Left lung (tissue), 4 donors: ENCODE measurements at regions not wholly inside any gene's neighbourhood (a gene's known extent, or its start where the extent isn't known, plus 50 kb on each side); places are given as distances from the start of the nearest gene placed in this dataset.
A peak's percentile ranks its signal among the peaks of the same experiment; 100 is the strongest.

Experiments
- ATAC-seq: fragments of 200-7000 bp; cut with Tn5 transposase; one replicate; pipeline ENCODE4 v1.9.1; 2020; ENCODE audit warnings: moderate library complexity
- DNase-seq, 4 donors: peaks; one replicate each; pipeline ENCODE4 v3.0.0-alpha.2; 2013 to 2020
- H3K27ac ChIP-seq, 2 donors: fragments of 200-600 bp; sonication (generic) in 1 of 2; one replicate each; pipeline versions ENCODE4 v1.5.0 to v1.8.0; 2020 to 2021
- H3K27me3 ChIP-seq, 2 donors: fragments of 200-600 bp; sonication (generic) in 1 of 2; one replicate each; pipeline versions ENCODE4 v1.5.0 to v1.8.0; 2020 to 2021
- H3K36me3 ChIP-seq, 2 donors: fragments of 200-600 bp; sonication (generic) in 1 of 2; one replicate each; pipeline versions ENCODE4 v1.5.0 to v1.8.0; 2020 to 2021
- H3K4me1 ChIP-seq, 2 donors: fragments of 200-600 bp; one replicate each; pipeline ENCODE4 v1.8.0; 2021
- H3K4me3 ChIP-seq, 2 donors: fragments of 200-600 bp; sonication (generic) in 1 of 2; one replicate each; pipeline versions ENCODE4 v1.5.0 to v1.8.0; 2020 to 2021; ENCODE audit warnings: mild to moderate bottlenecking in 1 of 2
- H3K9me3 ChIP-seq, 2 donors: fragments of 200-600 bp; sonication (generic) in 1 of 2; one replicate each; pipeline versions ENCODE4 v1.5.0 to v1.8.0; 2020 to 2021
- CTCF ChIP-seq, 2 donors: fragments of 200-600 bp; sonication (generic) in 1 of 2; IDR thresholded peaks; one replicate each; pipeline versions ENCODE4 v1.5.0 to v1.8.0; 2021; ENCODE audit warnings: antibody characterized with exemption in 2 of 2
- intact Hi-C, 2 donors: fragments of 100-400 bp; cut with DNase I; formaldehyde crosslinking; loops; one replicate each; pipeline versions ENCODE4 v1.11.2 to v1.14.2; 2022
- donor health status: DM: no; HTN: yes; CAD: no.
- donor health status: DM: no; HTN: no; CAD: no.

DNA sequence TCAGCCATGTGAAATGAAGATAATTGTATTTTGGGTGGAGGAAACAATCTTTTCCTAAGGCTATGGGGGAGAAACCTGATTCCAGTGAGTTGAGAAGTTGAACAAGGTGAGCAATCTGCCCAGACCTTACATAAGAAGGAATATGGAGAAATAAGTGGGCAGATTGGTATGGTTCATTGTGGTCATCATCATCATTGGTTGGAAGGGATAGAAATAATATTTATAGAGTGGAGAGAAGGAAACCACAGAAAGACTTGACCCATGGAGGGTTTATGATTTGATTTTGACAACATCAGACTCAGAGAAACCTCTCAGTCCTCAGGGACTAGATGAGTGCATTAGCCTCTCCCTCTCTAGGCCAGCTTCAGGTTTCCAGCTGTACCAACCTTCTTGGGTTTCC, 177.9 kb upstream of the NEIL3 start:
- Histone ChIP-seq H3K9me3 (peaks cover 0 to 19% of the 10 kb centered on the region in 2 donors), H3K27me3 (no peaks in the 10 kb centered on the region), H3K27ac (no peak overlapping the region), H3K36me3 (no peaks in the 10 kb centered on the region), H3K4me1 (no peaks in the 10 kb centered on the region), H3K4me3 (no peak overlapping the region)
- ATAC-seq (no peak), DNase-seq (no peak)
- no peak for TF ChIP-seq CTCF (IDR thresholded peaks at IDR 0.05)
- intact Hi-C loops, result no loop called here

DNA sequence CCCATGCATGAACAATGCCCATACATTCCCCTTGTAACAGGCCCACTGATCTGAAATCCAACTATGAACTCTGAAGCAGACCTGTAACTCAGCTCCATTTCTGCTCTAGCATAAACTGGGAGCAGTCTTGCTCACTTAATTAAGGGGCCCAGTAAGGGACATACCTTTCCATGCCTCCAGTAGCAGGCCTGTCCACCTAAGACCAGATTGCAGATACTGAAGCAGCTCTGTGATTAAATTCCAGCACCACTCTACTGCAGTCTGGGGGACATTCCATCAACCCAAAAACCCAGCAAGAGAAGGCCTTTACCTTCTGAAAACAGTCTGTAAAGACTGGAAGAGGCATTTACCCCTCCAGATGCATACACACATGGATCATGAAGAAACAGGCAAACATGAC, 162.0 kb upstream of the NEIL3 start:
- intact Hi-C loops, result no loop called here
- Histone ChIP-seq H3K27ac (no peak overlapping the region), H3K4me3 (no peak overlapping the region), H3K27me3 (no peaks in the 10 kb centered on the region), H3K4me1 (no peaks in the 10 kb centered on the region), H3K36me3 (no peaks in the 10 kb centered on the region), H3K9me3 (no peaks in the 10 kb centered on the region)
- no peak for TF ChIP-seq CTCF (IDR thresholded peaks at IDR 0.05)
- DNase-seq, result no peak
- ATAC-seq, result no peak

DNA sequence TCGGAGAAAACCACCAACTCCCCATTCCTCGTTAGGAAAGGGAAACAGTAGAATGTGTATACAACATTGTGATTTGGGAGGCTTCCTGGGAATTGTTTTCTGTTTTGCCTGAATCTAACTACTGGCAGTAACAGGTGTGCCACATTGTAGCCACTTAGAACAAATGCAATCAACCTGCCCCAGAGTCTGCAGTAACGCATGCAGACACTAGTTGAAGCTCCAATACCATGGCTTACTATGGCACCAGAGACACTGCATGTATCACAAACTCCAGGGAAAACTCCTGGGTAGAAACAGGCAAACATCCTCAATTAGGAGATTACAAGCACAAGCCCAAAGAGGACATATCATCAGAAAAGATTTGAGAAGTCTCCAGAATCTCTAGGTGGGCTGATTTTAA, 154.2 kb upstream of the NEIL3 start:
- ATAC-seq, result no peak
- intact Hi-C loops, result no loop called here

GRCh38 chr4:177159600-177159999, 150.1 kb upstream of the NEIL3 start:
- H3K27me3 ChIP-seq, result no peaks in the 10 kb centered on the region
- intact Hi-C loops, result no loop called here
- no peak for ATAC-seq

More for the DNA sequence above, 154.2 kb upstream of the NEIL3 start:
- H3K36me3 ChIP-seq, result no peaks in the 10 kb centered on the region
- H3K27me3 ChIP-seq, result no peaks in the 10 kb centered on the region
- no peak for DNase-seq
- H3K27ac ChIP-seq, result no peak overlapping the region
- H3K4me1 ChIP-seq, result no peaks in the 10 kb centered on the region
- H3K4me3 ChIP-seq, result no peak overlapping the region
- TF ChIP-seq CTCF (IDR thresholded peaks at IDR 0.05), result no peak
- no peaks in the 10 kb centered on the region for H3K9me3 ChIP-seq

DNA sequence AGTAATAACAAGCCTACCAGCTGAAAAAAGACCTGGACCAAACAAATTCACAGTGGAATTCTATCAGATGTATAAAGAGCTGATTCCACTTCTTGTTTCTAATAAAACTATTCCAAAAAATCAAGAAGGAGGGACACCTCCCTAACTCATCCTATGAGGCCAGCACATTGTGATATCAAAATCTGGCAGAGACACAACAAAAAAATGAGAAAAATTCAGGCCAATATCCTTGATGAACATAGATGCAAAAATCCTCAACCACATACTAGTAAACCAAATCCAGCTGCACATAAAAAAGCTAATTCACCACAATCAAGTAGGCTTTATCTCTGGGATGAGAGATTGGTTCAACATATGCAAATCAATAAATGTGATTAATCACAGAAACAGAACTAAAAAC, 147.9 kb upstream of the NEIL3 start:
- intact Hi-C loops, result no loop called here
- H3K4me3 ChIP-seq, result no peak overlapping the region

More at GRCh38 chr4:177159600-177159999, 150.1 kb upstream of the NEIL3 start:
- Histone ChIP-seq H3K4me1 (no peaks in the 10 kb centered on the region), H3K27ac (no peak overlapping the region), H3K4me3 (no peak overlapping the region), H3K36me3 (no peaks in the 10 kb centered on the region), H3K9me3 (no peaks in the 10 kb centered on the region)
- no peak for TF ChIP-seq CTCF (IDR thresholded peaks at IDR 0.05)
- peak in 1 of 4 donors; percentile 53 for DNase-seq

More for the DNA sequence above, 147.9 kb upstream of the NEIL3 start:
- DNase-seq (no peak), ATAC-seq (no peak)
- H3K4me1 ChIP-seq, result no peaks in the 10 kb centered on the region
- TF ChIP-seq CTCF (IDR thresholded peaks at IDR 0.05), result no peak
- no peak overlapping the region for H3K27ac ChIP-seq
- no peaks in the 10 kb centered on the region for H3K27me3 ChIP-seq
- H3K9me3 ChIP-seq, result no peaks in the 10 kb centered on the region
- H3K36me3 ChIP-seq, result no peaks in the 10 kb centered on the region
